ENCODE measurements at regions not wholly inside any gene's neighbourhood (a gene's known extent, or its start where the extent isn't known, plus 50 kb on each side); places are given as distances from the start of the nearest gene placed in this dataset.
"Not testable (repeated sequence)": the region's sequence is repeated elsewhere in the genome, so short reads cannot be mapped to it uniquely, and the experiment has no call there.

DNA sequence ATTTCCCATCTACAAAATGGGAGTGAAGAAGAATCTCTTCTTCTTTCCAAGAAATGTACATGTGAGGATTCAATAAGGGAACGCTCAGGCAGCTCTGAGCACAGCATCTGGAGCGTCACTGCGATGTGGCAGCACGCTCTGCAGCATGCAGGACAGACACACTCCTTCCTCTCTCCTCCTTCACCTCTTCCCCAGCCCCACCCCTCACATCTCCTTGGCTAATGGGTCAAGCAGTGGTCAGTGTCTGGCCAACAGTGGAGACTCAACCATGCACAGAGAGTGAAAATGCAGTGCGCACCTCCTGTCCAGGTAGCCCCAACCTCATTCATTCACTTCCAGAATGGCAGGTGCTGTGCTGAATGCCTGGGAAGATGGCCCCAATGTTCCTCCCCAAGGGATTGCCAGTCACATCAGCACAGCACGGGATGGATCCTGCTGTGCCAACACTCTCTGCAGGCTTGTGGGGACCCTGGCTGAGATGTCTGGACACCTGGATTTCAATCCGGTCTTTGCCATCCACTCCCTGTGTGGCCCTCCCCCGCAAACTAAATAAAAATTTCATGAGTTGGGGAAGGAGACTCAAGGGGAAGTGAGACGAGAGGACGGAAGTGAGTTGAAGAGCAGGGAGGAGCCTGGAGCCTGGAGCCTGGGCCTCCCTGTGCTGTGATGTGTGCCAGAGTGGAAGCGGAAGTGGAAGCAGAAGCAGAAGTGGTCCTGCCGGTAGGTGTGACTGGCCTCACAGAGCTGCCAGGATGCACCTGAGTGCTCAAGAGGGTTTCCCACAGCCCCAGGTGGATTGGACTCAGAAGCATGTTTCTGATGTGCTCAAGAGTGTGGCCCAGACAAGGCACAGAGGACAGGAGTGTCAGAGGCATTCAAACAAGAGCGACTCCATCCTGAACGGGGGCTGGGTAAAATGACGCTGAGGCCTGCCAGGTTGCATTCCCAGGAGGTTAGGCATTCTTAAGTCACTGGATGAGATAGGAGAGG, 163.9 kb downstream of the SMAD6 start:
- no peak for FAIRE-seq
- Histone ChIP-seq H3K4me1 (ENCODE audit: control insufficient read depth in 3 of 3, insufficient read depth in 2 of 3, low read depth in 1 of 3, low read length in 2 of 3) (no peaks in the 10 kb centered on the region), H3K36me3 (ENCODE audit: control insufficient read depth in 3 of 3, insufficient read depth in 2 of 3, low read depth in 1 of 3, low read length in 3 of 3) (no peaks in the 10 kb centered on the region), H3K27ac (ENCODE audit: low read depth in 1 of 3, low read length in 2 of 3) (no peak overlapping the region), H3K4me3 (ENCODE audit: low read depth in 1 of 3, low read length in 3 of 3) (no peak overlapping the region), H3K27me3 (ENCODE audit: control insufficient read depth in 3 of 3, insufficient read depth in 3 of 3, low read length in 3 of 3) (no peaks in the 10 kb centered on the region), H3K9me3 (ENCODE audit: control insufficient read depth in 2 of 2, insufficient read depth in 1 of 2, low read depth in 1 of 2, low read length in 1 of 2) (no peaks in the 10 kb centered on the region)
- 77 to 92% (median 82%) methylated on average over 15 of the region's 15 CpGs for WGBS, 3 donors
- DNase-seq = no peak

DNA sequence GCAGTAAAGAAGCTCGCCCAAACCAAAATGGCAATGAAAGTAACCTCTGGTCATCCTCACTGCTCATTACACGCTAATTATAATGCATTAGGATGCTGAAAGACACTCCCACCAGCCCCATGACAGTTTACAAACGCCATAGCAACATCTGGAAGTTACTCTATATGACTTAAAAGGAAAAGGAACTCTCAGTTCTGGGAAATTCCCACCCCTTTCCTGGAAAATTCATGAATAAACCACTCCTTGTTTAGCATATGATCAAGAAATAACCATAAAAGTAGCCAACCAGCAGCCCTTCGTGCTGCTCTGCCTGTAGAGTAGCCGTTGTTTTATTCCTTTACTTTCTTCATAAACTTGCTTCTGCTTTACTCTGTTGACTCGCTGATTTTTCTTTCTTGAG, 164.6 kb downstream of the SMAD6 start:
- no peak overlapping the region for H3K4me3 ChIP-seq (ENCODE audit: low read depth in 1 of 3, low read length in 3 of 3)
- no peak for FAIRE-seq
- 83 to 86% (median 83%) methylated on average over 6 of the region's 6 CpGs for WGBS, 3 donors
- no peaks in the 10 kb centered on the region for H3K27me3 ChIP-seq (ENCODE audit: control insufficient read depth in 3 of 3, insufficient read depth in 3 of 3, low read length in 3 of 3)
- H3K9me3 ChIP-seq (ENCODE audit: control insufficient read depth in 2 of 2, insufficient read depth in 1 of 2, low read depth in 1 of 2, low read length in 1 of 2) = no peaks in the 10 kb centered on the region
- no peaks in the 10 kb centered on the region for H3K4me1 ChIP-seq (ENCODE audit: control insufficient read depth in 3 of 3, insufficient read depth in 2 of 3, low read depth in 1 of 3, low read length in 2 of 3)
- no peak overlapping the region for H3K27ac ChIP-seq (ENCODE audit: low read depth in 1 of 3, low read length in 2 of 3)
- no peak for DNase-seq
- H3K36me3 ChIP-seq (ENCODE audit: control insufficient read depth in 3 of 3, insufficient read depth in 2 of 3, low read depth in 1 of 3, low read length in 3 of 3) = no peaks in the 10 kb centered on the region

DNA sequence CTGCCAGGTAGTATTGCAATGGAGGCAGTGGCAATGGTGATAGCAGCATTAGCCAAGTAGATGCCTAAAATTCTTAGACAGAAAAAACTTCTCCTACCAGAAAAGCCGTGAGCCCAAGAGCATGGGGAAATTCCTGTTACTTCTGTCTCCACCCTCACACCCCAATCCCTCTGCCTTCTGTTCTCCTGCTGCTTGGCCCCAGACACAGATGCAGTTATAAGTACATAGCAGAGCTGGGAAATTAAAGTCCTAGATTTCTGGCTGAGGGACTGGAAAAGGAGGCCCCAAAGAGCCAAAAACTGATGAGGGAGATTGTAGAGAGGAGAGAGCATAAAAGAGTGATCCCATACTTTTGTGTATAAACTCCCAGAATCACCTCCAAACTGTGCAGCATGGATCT, 166.9 kb downstream of the SMAD6 start:
- H3K9me3 ChIP-seq (ENCODE audit: control insufficient read depth in 2 of 2, insufficient read depth in 1 of 2, low read depth in 1 of 2, low read length in 1 of 2) = no peaks in the 10 kb centered on the region
- 65 to 83% (median 77%) methylated on average over 1 of the region's 1 CpG for WGBS, 3 donors
- H3K27me3 ChIP-seq (ENCODE audit: control insufficient read depth in 3 of 3, insufficient read depth in 3 of 3, low read length in 3 of 3) = no peaks in the 10 kb centered on the region
- DNase-seq = no peak
- no peak for FAIRE-seq
- no peak overlapping the region for H3K4me3 ChIP-seq (ENCODE audit: low read depth in 1 of 3, low read length in 3 of 3)
- no peak overlapping the region for H3K27ac ChIP-seq (ENCODE audit: low read depth in 1 of 3, low read length in 2 of 3)
- no peaks in the 10 kb centered on the region for H3K4me1 ChIP-seq (ENCODE audit: control insufficient read depth in 3 of 3, insufficient read depth in 2 of 3, low read depth in 1 of 3, low read length in 2 of 3)
- H3K36me3 ChIP-seq (ENCODE audit: control insufficient read depth in 3 of 3, insufficient read depth in 2 of 3, low read depth in 1 of 3, low read length in 3 of 3) = no peaks in the 10 kb centered on the region

DNA sequence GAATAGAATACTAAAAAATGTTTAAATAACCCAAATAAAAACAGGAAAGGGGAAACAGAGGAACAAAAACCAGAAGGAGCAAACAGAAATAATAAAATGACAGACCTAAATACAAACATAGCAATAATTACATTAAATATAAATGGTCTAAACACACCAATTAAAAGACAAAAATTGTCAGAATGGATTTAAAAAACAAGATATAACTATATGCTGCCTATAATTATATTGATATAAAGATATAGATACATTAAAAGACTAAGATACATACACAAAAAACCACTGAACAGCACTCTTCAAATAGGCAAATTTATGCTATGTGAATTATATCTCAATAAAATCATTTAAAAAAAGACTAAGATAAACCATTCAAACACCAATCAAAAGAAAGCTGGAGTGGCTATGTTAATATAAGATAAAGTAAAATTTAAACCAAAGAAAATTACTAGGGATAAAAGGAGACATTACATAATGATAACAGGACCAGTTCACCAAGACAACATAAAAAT, 168.9 kb downstream of the SMAD6 start:
- Histone ChIP-seq H3K4me1 (ENCODE audit: control insufficient read depth in 3 of 3, insufficient read depth in 2 of 3, low read depth in 1 of 3, low read length in 2 of 3) (no peaks in the 10 kb centered on the region), H3K4me3 (ENCODE audit: low read depth in 1 of 3, low read length in 3 of 3) (no peak overlapping the region), H3K36me3 (ENCODE audit: control insufficient read depth in 3 of 3, insufficient read depth in 2 of 3, low read depth in 1 of 3, low read length in 3 of 3) (no peaks in the 10 kb centered on the region), H3K27me3 (ENCODE audit: control insufficient read depth in 3 of 3, insufficient read depth in 3 of 3, low read length in 3 of 3) (no peaks in the 10 kb centered on the region), H3K9me3 (ENCODE audit: control insufficient read depth in 2 of 2, insufficient read depth in 1 of 2, low read depth in 1 of 2, low read length in 1 of 2) (no peaks in the 10 kb centered on the region), H3K27ac (ENCODE audit: low read depth in 1 of 3, low read length in 2 of 3) (no peak overlapping the region)
- no peak for FAIRE-seq
- DNase-seq = no peak

DNA sequence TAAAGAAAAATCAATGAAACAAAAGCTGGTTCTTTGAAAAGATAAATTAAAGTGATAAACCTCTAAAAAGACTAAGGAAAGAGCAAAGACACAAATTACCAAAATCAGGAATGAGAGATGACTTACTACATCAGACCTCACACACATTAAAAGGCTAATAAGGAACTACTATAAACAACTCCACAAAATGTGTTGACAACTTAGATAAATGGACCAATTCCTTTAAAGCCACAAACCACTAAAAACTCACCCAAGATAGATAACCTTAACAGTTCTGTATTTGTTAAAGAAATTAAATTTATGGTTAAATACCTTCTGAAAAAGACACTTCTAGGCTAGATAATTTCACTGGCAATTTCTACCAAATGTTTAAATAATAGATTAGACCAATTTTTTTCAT, 170.4 kb downstream of the SMAD6 start:
- H3K9me3 ChIP-seq (ENCODE audit: control insufficient read depth in 2 of 2, insufficient read depth in 1 of 2, low read depth in 1 of 2, low read length in 1 of 2) = no peaks in the 10 kb centered on the region
- H3K4me1 ChIP-seq (ENCODE audit: control insufficient read depth in 3 of 3, insufficient read depth in 2 of 3, low read depth in 1 of 3, low read length in 2 of 3) = no peaks in the 10 kb centered on the region
- H3K27ac ChIP-seq (ENCODE audit: low read depth in 1 of 3, low read length in 2 of 3) = no peak overlapping the region
- no peaks in the 10 kb centered on the region for H3K27me3 ChIP-seq (ENCODE audit: control insufficient read depth in 3 of 3, insufficient read depth in 3 of 3, low read length in 3 of 3)
- FAIRE-seq (no peak), DNase-seq (no peak)
- no peak overlapping the region for H3K4me3 ChIP-seq (ENCODE audit: low read depth in 1 of 3, low read length in 3 of 3)
- H3K36me3 ChIP-seq (ENCODE audit: control insufficient read depth in 3 of 3, insufficient read depth in 2 of 3, low read depth in 1 of 3, low read length in 3 of 3) = no peaks in the 10 kb centered on the region

DNA sequence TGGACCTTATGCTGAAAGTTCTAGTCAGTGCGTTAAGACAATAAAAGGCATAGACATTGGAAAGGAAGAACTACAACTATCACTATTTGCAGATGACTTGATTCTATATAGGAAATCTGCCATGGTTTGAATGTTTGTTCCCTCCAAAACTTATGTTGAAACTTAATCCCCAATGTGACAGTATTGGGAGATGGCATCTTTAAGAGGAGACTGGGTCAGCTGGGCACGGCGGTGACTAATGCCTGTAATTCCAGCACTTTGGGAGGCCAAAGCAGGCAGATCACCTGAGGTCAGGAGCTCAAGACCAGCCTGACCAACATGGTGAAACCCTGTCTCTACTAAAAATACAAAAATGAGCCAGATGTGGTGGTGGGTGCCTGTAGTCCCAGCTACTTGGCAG, 171.3 kb downstream of the SMAD6 start:
- not testable (repeated sequence) for DNase-seq; H3K9me3 ChIP-seq (ENCODE audit: control insufficient read depth in 2 of 2, insufficient read depth in 1 of 2, low read depth in 1 of 2, low read length in 1 of 2); H3K36me3 ChIP-seq (ENCODE audit: control insufficient read depth in 3 of 3, insufficient read depth in 2 of 3, low read depth in 1 of 3, low read length in 3 of 3); H3K4me1 ChIP-seq (ENCODE audit: control insufficient read depth in 3 of 3, insufficient read depth in 2 of 3, low read depth in 1 of 3, low read length in 2 of 3); H3K27me3 ChIP-seq (ENCODE audit: control insufficient read depth in 3 of 3, insufficient read depth in 3 of 3, low read length in 3 of 3); FAIRE-seq; H3K4me3 ChIP-seq (ENCODE audit: low read depth in 1 of 3, low read length in 3 of 3); H3K27ac ChIP-seq (ENCODE audit: low read depth in 1 of 3, low read length in 2 of 3)
- 83 to 88% (median 87%) methylated on average over 3 of the region's 3 CpGs for whole genome bisulfite sequencing, 3 donors

DNA sequence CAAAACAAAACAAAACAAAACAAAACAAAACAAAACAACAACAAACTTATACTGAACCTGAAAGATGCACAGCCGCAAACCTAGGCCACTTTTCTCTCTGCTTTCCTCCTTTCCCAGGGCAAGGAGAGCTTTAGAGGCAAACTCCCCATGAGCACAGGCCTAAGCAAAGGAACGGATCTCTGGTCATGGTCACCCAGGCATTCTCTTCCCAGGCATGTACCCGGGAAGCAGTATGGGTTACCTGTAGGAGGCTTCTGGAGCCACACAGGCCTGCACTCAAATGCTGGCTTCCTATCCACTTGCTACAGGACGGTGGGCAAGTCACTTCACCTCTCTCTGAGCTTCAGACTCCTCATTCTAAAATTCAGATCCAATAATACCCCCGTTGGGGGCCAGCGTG, 171.8 kb downstream of the SMAD6 start:
- FAIRE-seq (no peak), DNase-seq (no peak)
- no peaks in the 10 kb centered on the region for H3K27me3 ChIP-seq (ENCODE audit: control insufficient read depth in 3 of 3, insufficient read depth in 3 of 3, low read length in 3 of 3)
- H3K36me3 ChIP-seq (ENCODE audit: control insufficient read depth in 3 of 3, insufficient read depth in 2 of 3, low read depth in 1 of 3, low read length in 3 of 3) = no peaks in the 10 kb centered on the region
- H3K9me3 ChIP-seq (ENCODE audit: control insufficient read depth in 2 of 2, insufficient read depth in 1 of 2, low read depth in 1 of 2, low read length in 1 of 2) = no peaks in the 10 kb centered on the region
- no peaks in the 10 kb centered on the region for H3K4me1 ChIP-seq (ENCODE audit: control insufficient read depth in 3 of 3, insufficient read depth in 2 of 3, low read depth in 1 of 3, low read length in 2 of 3)
- H3K27ac ChIP-seq (ENCODE audit: low read depth in 1 of 3, low read length in 2 of 3) = no peak overlapping the region
- H3K4me3 ChIP-seq (ENCODE audit: low read depth in 1 of 3, low read length in 3 of 3) = no peak overlapping the region
- WGBS, 3 donors = 91 to 96% (median 94%) methylated on average over 6 of the region's 6 CpGs

DNA sequence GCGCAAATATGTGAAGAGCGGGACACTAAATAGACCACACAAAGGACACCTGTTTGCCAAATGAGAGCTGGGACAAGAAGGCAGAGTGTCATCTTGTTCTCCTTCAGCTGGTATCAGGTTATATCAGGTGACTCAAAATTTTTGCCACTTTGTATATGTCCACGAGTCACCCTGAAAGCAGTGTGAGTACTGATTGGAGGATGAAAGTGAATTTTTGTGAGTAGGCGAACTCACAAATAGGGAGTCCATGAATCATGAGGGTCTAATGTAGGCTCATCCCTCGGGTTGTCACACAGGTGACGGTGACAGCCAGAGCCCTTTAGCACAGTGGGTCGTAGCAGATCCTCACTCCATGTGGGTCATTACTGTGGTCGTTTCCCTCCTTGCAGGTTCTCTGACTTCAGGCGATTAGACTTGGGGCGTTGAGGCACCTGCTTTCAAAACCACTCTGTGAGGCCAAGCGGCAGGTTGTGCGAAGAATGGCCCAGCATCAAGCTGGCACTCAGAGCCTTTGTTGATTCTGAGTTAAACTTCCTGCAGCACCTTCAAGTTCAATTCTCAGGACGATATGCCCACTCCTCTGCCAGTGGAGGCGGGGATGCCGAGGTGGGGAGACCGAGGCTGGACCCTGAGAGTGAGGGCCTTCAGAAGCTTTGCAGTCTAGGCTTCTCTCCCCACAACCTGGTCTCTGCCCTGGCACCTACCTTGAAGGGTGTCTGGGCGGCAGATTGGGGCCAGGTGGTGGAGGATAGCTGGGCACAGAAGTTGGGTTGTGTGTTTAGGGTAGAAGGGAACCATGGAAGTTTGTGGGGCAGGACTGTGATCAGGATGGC, 173.8 kb downstream of the SMAD6 start:
- Histone ChIP-seq H3K27ac (ENCODE audit: low read depth in 1 of 3, low read length in 2 of 3) (no peak overlapping the region), H3K4me3 (ENCODE audit: low read depth in 1 of 3, low read length in 3 of 3) (no peak overlapping the region), H3K36me3 (ENCODE audit: control insufficient read depth in 3 of 3, insufficient read depth in 2 of 3, low read depth in 1 of 3, low read length in 3 of 3) (no peaks in the 10 kb centered on the region), H3K4me1 (ENCODE audit: control insufficient read depth in 3 of 3, insufficient read depth in 2 of 3, low read depth in 1 of 3, low read length in 2 of 3) (no peaks in the 10 kb centered on the region), H3K27me3 (ENCODE audit: control insufficient read depth in 3 of 3, insufficient read depth in 3 of 3, low read length in 3 of 3) (no peaks in the 10 kb centered on the region), H3K9me3 (ENCODE audit: control insufficient read depth in 2 of 2, insufficient read depth in 1 of 2, low read depth in 1 of 2, low read length in 1 of 2) (no peaks in the 10 kb centered on the region)
- 86 to 87% (median 86%) methylated on average over 17 of the region's 17 CpGs for WGBS, 3 donors
- no peak for FAIRE-seq
- DNase-seq = no peak
